ENCODE measurements at regions not wholly inside any gene's neighbourhood (a gene's known extent, or its start where the extent isn't known, plus 50 kb on each side); places are given as distances from the start of the nearest gene placed in this dataset.

DNA sequence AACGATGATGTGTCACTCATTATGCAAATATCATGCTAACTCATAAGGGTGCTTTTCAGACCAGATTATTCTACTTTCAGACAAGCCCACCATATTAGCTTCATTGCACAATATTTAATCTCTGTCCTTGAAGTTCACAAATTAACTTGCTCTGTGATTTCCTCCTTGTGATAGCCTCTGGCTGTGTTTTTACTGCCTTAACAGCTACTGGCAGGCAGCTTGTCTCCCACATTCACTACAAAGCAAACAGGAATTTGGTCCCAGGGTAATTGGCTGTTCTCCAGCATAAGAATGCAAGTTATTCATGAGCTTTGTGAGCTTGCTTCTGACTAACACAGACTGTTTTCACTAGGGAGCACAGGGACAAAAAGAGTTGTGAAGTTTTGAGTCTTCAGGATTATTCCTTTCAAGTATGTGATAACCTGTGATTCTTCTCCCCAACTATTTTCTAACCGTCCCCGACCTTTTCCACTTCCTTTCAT lies 87.9 kb upstream of the HMCN1 start:
- no peaks in the 10 kb centered on the region for H3K27me3 Mint-ChIP-seq (ENCODE audit: low read depth)
- peaks cover 7% of the 10 kb centered on the region for H3K36me3 Mint-ChIP-seq (ENCODE audit: low read depth)
- TF ChIP-seq, protein P1, sequence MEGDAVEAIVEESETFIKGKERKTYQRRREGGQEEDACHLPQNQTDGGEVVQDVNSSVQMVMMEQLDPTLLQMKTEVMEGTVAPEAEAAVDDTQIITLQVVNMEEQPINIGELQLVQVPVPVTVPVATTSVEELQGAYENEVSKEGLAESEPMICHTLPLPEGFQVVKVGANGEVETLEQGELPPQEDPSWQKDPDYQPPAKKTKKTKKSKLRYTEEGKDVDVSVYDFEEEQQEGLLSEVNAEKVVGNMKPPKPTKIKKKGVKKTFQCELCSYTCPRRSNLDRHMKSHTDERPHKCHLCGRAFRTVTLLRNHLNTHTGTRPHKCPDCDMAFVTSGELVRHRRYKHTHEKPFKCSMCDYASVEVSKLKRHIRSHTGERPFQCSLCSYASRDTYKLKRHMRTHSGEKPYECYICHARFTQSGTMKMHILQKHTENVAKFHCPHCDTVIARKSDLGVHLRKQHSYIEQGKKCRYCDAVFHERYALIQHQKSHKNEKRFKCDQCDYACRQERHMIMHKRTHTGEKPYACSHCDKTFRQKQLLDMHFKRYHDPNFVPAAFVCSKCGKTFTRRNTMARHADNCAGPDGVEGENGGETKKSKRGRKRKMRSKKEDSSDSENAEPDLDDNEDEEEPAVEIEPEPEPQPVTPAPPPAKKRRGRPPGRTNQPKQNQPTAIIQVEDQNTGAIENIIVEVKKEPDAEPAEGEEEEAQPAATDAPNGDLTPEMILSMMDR (conservative IDR thresholded peaks at IDR 0.05): no peak
- H3K4me3 Mint-ChIP-seq: peak overlapping the region; percentile 25
- peaks cover 17% of the 10 kb centered on the region for H3K9me3 Mint-ChIP-seq
- peak overlapping the region; percentile 72 for H3K27ac Mint-ChIP-seq (ENCODE audit: unreplicated experiment)
- peak; percentile 9 for DNase-seq (ENCODE audit: low read depth, low spot score)
- H3K4me1 Mint-ChIP-seq: peaks cover 33% of the 10 kb centered on the region

DNA sequence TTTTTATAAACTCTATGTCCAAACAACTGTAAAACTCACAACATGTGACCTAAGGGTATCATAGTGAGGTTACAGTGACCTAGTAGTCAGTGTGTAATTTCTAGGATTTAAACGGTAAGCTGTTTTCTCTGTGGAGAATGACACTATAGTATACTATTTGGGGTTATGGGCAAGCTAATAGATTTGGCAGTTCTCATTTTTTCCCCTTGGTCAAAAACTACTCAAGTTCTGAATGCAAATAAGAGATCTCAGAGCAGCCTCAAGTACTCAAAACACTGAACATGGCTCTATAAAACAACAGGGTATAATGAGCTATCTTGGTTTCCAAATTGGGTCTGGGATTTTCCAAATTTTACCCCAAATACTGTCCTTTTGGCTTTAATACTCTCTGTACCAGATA lies 88.5 kb upstream of the HMCN1 start:
- DNase-seq (ENCODE audit: low read depth, low spot score): no peak
- Mint-ChIP-seq H3K36me3 (ENCODE audit: low read depth) (peaks cover 7% of the 10 kb centered on the region), H3K27ac (ENCODE audit: unreplicated experiment) (no peak overlapping the region), H3K27me3 (ENCODE audit: low read depth) (no peaks in the 10 kb centered on the region), H3K9me3 (peaks cover 17% of the 10 kb centered on the region), H3K4me1 (peaks cover 33% of the 10 kb centered on the region), H3K4me3 (no peak overlapping the region)
- TF ChIP-seq, protein P1 (conservative IDR thresholded peaks at IDR 0.05): no peak

GRCh38 chr1:185645162-185645640 lies 89.0 kb upstream of the HMCN1 start:
- H3K4me3 Mint-ChIP-seq: no peak overlapping the region
- H3K27ac Mint-ChIP-seq (ENCODE audit: unreplicated experiment): no peak overlapping the region
- H3K9me3 Mint-ChIP-seq: peaks cover 16% of the 10 kb centered on the region
- no peaks in the 10 kb centered on the region for H3K27me3 Mint-ChIP-seq (ENCODE audit: low read depth)
- H3K36me3 Mint-ChIP-seq (ENCODE audit: low read depth): peaks cover 7% of the 10 kb centered on the region
- DNase-seq (ENCODE audit: low read depth, low spot score): no peak
- peaks cover 33% of the 10 kb centered on the region for H3K4me1 Mint-ChIP-seq
- TF ChIP-seq, protein P1 (conservative IDR thresholded peaks at IDR 0.05): no peak

- Mint-ChIP-seq H3K27ac (ENCODE audit: unreplicated experiment) (no peak overlapping the region), H3K36me3 (ENCODE audit: low read depth) (peaks cover 5% of the 10 kb centered on the region), H3K4me1 (peaks cover 33% of the 10 kb centered on the region), H3K4me3 (no peak overlapping the region), H3K9me3 (peaks cover 14% of the 10 kb centered on the region), H3K27me3 (ENCODE audit: low read depth) (no peaks in the 10 kb centered on the region)
- DNase-seq (ENCODE audit: low read depth, low spot score): no peak
- TF ChIP-seq, protein P1 (conservative IDR thresholded peaks at IDR 0.05): no peak
Measured at GRCh38 chr1:185644531-185644930, 89.7 kb upstream of the HMCN1 start.

GRCh38 chr1:185636848-185637247 lies 97.3 kb upstream of the HMCN1 start:
- Mint-ChIP-seq H3K27me3 (ENCODE audit: low read depth) (no peaks in the 10 kb centered on the region), H3K36me3 (ENCODE audit: low read depth) (peaks cover 12% of the 10 kb centered on the region), H3K9me3 (peaks cover 12% of the 10 kb centered on the region), H3K27ac (ENCODE audit: unreplicated experiment) (no peak overlapping the region), H3K4me3 (no peak overlapping the region), H3K4me1 (no peaks in the 10 kb centered on the region)
- TF ChIP-seq, protein P1 (conservative IDR thresholded peaks at IDR 0.05): no peak
- DNase-seq (ENCODE audit: low read depth, low spot score): no peak
